AG10803 (cell line): ENCODE measurements at regions not wholly inside any gene's neighbourhood (a gene's known extent, or its start where the extent isn't known, plus 50 kb on each side); places are given as distances from the start of the nearest gene placed in this dataset.
"Not testable (repeated sequence)": the region's sequence is repeated elsewhere in the genome, so short reads cannot be mapped to it uniquely, and the experiment has no call there.

ENCODE experiments used
- DNase-seq: peaks from one replicate; pipeline ENCODE4 v3.0.0; 2010; ENCODE audit warnings: low read depth
- H3K4me3 ChIP-seq: 2 replicates; pipeline ENCODE4 v1.5.1; 2011; ENCODE audit warnings: mild to moderate bottlenecking, low read length, control low read depth
- CTCF ChIP-seq: conservative IDR thresholded peaks from 2 replicates; pipeline ENCODE4 v1.5.1; 2011; ENCODE audit warnings: mild to moderate bottlenecking, low read length, control low read depth, inconsistent platforms

- not testable (repeated sequence) for H3K4me3 ChIP-seq, DNase-seq
Observed at GRCh38 chr5:134471858-134472449, 53.5 kb upstream of the JADE2 start.

- no peak for TF ChIP-seq CTCF
- no peak overlapping the region for H3K4me3 ChIP-seq
- DNase-seq: no peak
Observed at GRCh38 chr5:134468921-134469400, 56.5 kb upstream of the JADE2 start.

GRCh38 chr5:134467231-134467630 is 55.5 kb upstream of the CDKN2AIPNL start:
- no peak for TF ChIP-seq CTCF
- no peak for DNase-seq
- no peak overlapping the region for H3K4me3 ChIP-seq

GRCh38 chr5:134466241-134467069 is 54.8 kb upstream of the CDKN2AIPNL start:
- TF ChIP-seq CTCF: no peak
- DNase-seq: peak; percentile 63
- H3K4me3 ChIP-seq: peak overlapping the region; percentile 43

- H3K4me3 ChIP-seq: peak overlapping the region; percentile 43
- no peak for TF ChIP-seq CTCF
- peak; percentile 89 for DNase-seq
Observed at GRCh38 chr5:134465816-134466240, 54.1 kb upstream of the CDKN2AIPNL start.

GRCh38 chr5:134464988-134465815 is 53.5 kb upstream of the CDKN2AIPNL start:
- TF ChIP-seq CTCF: no peak
- no peak overlapping the region for H3K4me3 ChIP-seq
- no peak for DNase-seq

- no peak overlapping the region for H3K4me3 ChIP-seq
- TF ChIP-seq CTCF: no peak
- no peak for DNase-seq
Observed at GRCh38 chr5:134463991-134464760, 52.5 kb upstream of the CDKN2AIPNL start.
